GM12865 (cell line): ENCODE measurements at regions not wholly inside any gene's neighbourhood (a gene's known extent, or its start where the extent isn't known, plus 50 kb on each side); places are given as distances from the start of the nearest gene placed in this dataset.

Experiments
- DNase-seq: peaks from one replicate; pipeline ENCODE4 v3.0.0; 2010; ENCODE audit warnings: low read depth
- H3K4me3 ChIP-seq: 2 replicates; pipeline ENCODE4 v1.5.1; 2011; ENCODE audit warnings: mild to moderate bottlenecking, low read depth, low read length, control low read depth
- CTCF ChIP-seq: IDR thresholded peaks from 2 replicates; pipeline ENCODE4 v1.5.1; 2011; ENCODE audit warnings: low read length, control low read depth, low read depth, inconsistent platforms; ENCODE audit not compliant: insufficient read depth; ENCODE audit errors: missing control alignments

- no peak for TF ChIP-seq CTCF
- H3K4me3 ChIP-seq = no peak overlapping the region
- DNase-seq = no peak
Measured at GRCh38 chr17:59451706-59452105, 113.7 kb upstream of the DHX40 start.

- TF ChIP-seq CTCF = no peak
- no peak overlapping the region for H3K4me3 ChIP-seq
- DNase-seq = no peak
Measured at GRCh38 chr17:59454633-59455105, 110.7 kb upstream of the DHX40 start.

GRCh38 chr17:59456428-59456827, 109.0 kb upstream of the DHX40 start:
- TF ChIP-seq CTCF = no peak
- H3K4me3 ChIP-seq = no peak overlapping the region
- DNase-seq = no peak

GRCh38 chr17:59456923-59457615, 108.3 kb upstream of the DHX40 start:
- no peak for TF ChIP-seq CTCF
- no peak overlapping the region for H3K4me3 ChIP-seq
- DNase-seq = no peak

- no peak for DNase-seq
- no peak overlapping the region for H3K4me3 ChIP-seq
- no peak for TF ChIP-seq CTCF
Measured at GRCh38 chr17:59462385-59462784, 103.0 kb upstream of the DHX40 start.

- no peak for DNase-seq
- no peak for TF ChIP-seq CTCF
- no peak overlapping the region for H3K4me3 ChIP-seq
Measured at GRCh38 chr17:59464246-59464645, 101.2 kb upstream of the DHX40 start.

- no peak for TF ChIP-seq CTCF
- no peak for DNase-seq
Measured at GRCh38 chr17:59465949-59466307, 99.5 kb upstream of the DHX40 start.

More at GRCh38 chr17:59465949-59466307, 99.5 kb upstream of the DHX40 start:
- H3K4me3 ChIP-seq = no peak overlapping the region
